HG03571 (cell line): ENCODE measurements at regions not wholly inside any gene's neighbourhood (a gene's known extent, or its start where the extent isn't known, plus 50 kb on each side); places are given as distances from the start of the nearest gene placed in this dataset.

Experiments used
- ATAC-seq: cut with Tn5 transposase; IDR thresholded peaks from one replicate; pipeline ENCODE4 v1.9.1; 2021; ENCODE audit not compliant: unreplicated experiment

DNA sequence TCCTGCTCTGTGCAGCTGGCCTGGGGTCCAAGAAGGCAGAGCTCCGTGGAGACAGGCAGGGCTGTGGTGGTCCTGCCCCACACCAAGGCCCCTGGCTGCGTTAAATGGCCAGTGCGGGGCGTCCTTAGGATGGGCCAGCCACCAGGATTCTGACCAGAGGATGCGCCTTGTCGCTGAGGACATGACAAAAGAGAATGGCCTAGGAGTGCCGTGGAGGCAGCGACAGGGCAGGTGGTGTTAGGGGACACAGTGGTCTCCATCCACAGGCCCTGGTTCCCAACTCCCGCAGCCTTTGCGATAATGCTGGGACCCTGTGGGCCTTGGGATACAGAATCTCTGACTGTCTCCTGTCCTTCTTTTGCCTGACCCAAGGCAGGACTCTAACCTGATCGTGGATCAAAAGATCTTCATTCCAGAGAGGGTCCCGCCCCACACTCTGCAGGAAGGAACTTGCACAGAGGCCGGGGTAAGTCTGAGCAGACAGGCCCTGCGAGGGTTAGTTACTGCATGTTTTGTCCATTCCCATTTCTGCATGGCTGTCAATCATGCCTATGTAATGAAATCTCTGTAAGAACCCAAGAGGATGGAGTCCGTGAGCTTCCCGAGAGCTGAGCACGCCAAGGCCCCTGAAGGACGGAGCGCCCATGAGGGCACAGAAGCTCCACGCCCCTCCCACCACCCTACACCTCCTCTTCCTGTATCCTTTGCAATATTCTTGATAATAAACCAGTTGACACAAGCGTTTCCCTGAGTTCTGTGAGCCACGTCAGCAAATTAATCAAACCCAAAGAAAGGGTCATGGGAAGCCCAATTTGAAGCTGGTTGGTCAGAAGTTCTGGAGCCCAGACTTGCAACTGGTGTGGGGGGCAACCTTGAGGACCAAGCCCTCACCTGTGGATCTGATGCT is 251.5 kb upstream of the SALL3 start:
- ATAC-seq: no peak

GRCh38 chr18:78728784-78729467 is 250.7 kb upstream of the SALL3 start:
- no peak for ATAC-seq

DNA sequence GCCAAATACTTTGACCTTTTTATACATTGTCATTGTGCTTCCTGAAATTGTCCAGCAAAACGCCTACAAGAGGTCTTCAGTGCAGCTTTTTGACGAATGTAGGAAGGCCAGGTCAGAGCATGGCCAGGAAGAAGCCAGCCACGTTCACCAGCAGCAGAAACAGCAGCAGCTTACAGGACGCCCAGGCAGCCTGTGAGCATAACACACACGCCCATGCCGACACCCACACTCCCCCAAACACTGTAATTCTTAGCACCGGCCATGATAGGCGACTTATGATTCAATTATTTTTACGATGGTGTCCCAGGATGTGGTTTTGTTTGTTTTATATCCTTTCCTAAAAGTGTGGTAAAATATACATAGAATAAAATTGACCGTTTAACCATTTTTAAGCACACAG is 249.1 kb upstream of the SALL3 start:
- ATAC-seq: no peak

- ATAC-seq: no peak
Measured at GRCh38 chr18:78731016-78731397, 248.6 kb upstream of the SALL3 start.

DNA sequence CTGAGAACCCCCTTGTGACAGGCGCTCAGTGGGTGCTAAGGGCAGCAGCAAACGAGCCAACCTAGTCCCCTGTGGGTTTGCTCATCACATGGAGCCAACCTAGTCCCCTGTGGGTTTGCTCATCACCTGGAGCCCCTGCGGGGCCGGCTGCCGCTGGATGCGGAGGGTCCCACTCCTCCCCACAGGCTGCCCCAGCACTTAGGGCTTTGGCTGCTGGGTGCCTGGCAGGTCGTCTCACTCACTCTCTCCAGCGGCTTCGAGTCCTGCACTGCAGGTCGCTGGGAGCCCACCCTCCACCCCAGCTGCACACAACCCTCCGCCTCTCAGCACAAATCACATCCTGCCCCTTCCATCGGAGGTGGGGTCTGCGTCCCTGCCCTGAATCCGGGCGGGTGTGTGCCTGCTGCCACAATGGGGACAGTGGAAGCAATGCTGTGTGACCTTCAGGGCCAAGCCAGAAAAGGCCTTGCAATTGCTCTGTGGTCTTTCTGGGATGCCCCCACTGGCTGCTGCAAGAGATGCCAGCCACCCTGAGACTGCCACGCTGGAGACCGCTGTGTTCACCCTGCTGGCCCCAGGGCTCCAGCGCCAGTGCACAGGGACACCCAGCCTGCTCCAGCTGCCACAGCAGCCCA is 248.1 kb upstream of the SALL3 start:
- no peak for ATAC-seq

DNA sequence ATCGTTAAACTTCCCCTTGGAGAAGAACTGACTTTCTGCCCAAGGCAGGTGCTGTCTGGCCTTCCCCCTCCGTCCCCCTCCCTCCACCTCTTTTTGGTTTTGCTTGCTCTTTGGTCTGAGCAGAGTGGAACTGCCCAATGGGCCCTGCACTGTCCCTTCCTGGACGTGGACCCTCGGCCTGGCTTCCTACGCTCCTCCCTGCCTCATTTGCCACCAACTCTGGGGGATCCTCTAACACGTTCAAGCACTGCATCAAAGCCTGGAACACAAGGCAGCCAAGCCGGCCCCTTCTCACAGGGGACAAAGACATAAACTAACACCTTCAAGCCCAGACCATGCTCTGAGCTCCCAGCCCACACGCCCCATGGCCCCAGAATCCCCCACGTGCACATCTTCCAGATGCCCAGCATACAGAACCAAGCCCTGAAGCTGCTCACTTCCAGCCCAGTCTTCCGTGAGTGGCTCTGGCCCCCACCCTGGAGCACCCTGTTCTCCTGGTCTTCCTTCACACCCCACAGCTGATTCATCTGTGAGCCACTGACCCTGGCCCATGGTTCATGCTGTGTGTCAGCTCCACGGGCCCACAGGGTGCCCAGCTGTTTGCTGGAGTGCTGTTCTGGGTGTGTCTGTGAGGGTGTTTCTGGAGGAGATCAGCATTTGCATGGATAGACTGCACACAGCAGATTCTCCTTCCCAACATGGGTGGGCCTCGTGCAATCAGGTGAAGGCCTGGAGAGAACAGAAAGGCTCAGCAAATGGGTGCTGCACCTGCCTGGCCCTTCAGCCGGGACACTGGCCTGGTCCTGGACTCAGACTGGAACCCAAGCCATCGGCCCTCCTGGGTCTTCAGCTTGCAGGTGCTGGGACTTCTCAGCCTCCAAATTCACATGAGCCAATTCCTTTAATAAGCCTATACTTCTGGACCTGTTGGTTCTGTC is 247.1 kb upstream of the SALL3 start:
- no peak for ATAC-seq

DNA sequence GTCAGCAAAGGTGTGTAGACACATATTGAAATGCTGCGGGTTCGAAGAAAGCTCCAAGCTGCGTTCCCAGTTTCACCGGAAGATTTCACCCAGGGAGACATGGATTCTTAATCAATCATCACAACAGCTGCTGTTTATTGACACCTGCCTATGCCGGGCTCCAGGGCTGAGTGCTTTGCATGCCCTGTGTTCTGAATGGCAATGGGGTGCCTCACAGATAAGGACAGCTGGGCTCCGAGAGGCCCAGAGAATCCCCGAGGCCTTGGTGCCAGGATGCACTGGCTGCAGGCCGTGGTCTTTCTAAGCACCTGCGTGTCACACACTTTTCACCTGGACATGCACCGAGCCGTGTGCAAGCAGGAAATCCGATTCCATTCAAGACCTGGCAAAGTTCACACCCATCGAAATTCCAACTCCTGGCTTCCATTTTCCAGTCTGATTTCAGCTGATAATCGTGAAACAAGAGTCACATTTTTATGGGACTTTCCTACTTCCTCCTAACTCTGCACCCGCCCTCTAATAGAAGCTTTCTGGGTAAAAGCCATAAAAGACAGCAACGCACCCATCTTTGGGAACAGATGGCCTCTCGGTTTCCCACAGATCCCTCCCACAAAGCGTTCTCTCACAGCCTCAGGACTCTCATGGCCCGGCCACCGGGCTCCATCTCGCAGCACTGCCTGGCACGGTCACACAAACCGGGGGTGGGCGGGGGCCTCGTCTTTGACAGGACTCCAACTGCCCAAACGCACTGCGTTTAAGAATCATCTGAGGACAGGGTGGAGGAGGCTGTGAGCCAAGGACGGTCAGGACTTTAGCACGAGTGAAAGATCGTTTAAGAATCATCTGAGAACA is 245.6 kb upstream of the SALL3 start:
- no peak for ATAC-seq

- no peak for ATAC-seq
Measured at GRCh38 chr18:78734614-78734945, 245.0 kb upstream of the SALL3 start.

GRCh38 chr18:78735131-78736014 is 244.2 kb upstream of the SALL3 start:
- no peak for ATAC-seq

DNA sequence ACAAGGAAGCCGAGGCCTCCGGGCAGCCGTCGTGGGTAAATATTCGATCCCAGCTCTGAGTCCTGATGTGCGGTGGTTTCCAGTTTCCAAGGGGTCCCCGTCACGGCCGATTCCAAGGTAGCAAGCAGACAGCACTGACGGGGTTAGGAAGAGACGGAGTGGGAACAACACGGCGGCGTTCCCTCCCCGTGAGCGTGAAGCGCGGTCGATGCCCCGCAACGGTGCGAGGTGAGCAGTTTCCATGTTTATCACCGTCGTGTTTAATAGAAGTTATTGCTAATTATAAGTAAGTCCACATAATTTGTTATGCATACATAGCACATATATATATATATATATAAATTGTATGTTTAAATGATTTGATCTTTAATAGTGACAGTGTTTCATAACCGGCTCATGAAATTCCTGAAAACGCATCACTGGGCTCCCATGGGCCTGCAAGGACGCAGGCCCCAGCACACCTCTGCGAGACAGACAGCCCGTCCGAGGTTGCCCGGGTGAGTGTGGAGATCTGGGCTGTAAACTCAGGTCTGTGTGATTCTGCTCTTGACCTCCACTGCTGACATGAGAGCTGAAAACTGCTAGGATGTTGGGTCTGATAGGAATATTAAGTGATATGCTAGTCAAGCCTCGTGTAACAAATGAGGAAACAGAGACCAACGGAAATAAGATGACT is 243.5 kb upstream of the SALL3 start:
- ATAC-seq: no peak

DNA sequence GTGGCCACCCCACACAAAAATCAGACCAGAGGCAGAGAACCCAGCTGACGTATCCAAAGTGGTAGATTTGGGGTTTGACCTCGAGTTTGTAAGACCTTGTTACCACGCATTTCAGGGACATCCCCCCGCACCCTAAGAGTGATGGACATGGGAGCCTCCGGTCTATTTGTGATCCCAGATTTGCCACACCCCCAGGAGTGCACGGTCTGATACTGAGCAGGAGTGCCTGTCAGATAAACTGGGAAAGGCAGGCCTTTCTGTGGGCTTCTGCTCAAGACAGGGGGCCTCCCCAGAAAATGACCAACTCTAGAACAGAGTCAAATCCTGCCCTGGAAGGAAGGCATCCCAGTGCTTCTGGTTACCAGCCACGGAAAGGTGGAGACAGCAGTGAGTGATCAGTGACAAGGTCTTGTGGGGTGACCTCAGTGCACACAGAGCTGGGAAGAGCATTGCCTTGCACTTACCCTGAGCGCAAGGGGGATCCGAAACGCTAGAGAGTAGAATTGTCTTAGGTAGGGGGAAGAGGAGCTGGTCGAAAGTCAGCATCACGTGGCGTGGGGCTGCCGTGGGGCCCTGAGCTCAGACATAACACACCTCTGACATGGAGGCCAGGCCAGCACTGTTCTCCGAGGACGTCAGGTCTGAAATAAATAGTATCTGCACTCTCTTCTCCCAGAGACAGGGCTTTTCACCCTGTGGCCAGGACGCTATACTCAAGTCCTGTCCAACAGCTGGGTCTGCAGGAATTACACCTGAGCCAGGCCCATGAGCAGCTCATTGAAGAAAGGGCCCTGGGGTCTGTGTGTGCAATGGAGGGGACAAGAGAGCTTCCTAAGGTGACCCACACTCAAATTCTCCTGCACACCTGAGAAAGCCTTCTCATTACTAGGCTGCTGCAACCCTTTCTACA is 242.4 kb upstream of the SALL3 start:
- ATAC-seq: no peak

DNA sequence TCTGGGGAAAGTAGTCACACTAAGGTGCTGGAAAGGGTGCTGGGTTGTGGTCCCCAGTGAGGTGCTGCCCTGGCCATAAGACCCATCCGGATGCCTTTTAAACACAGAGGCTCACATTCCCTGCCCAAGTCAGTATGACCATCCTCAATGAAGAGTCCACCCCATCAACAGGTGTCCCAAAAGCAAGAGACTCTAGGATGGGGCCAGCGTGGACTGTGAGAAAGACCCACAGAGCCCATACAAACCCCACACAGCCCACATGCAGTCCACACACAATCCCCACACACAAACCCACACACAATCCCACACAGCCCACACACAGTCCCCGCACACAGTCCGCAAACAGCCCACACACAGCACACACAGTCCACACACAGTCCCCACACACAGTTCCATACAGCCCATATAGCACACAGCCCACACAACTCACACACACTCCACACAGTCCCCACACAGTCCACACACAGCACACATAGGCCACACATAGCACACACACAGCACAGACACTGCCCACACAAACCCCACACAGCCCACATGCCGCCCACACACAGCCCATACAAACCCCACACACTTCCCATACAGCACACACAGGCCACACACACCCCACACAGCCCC is 241.4 kb upstream of the SALL3 start:
- no peak for ATAC-seq

GRCh38 chr18:78739115-78739514 is 240.5 kb upstream of the SALL3 start:
- no peak for ATAC-seq

- ATAC-seq: no peak
Measured at GRCh38 chr18:78739882-78740677, 239.5 kb upstream of the SALL3 start.

DNA sequence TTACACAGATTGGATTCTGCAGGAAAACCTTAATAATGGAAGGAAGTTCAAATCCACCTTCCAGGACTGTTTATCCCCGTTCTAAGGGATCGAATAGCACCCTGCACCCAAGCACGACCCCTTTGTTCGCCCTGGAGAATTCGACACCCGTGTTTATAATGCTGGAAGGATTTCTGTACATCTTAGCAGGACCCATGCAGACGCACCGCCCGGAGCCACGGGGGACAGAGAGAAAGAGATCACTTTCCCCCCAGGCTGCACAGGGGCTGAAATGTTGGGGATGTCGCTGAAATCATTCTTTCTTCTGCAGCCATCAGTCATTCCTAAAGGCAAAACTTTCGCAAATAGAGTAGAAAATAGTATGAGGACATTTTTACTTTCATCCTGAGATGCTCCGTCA is 238.7 kb upstream of the SALL3 start:
- ATAC-seq: no peak
